AG04449 (cell line): ENCODE measurements at regions not wholly inside any gene's neighbourhood (a gene's known extent, or its start where the extent isn't known, plus 50 kb on each side); places are given as distances from the start of the nearest gene placed in this dataset.

Experiments used
- CTCF ChIA-PET: fragments of 350-600 bp; formaldehyde crosslinking; extraction: SDS; loops from one replicate; lab custom pipeline; 2021; ENCODE audit warnings: antibody characterized with exemption; lab: Yijun Ruan, JAX
- POLR2A ChIA-PET: fragments of 400-600, 350-600 bp; formaldehyde crosslinking; extraction: SDS; loops from one replicate; lab custom pipeline; 2020; ENCODE audit warnings: antibody characterized with exemption, inconsistent platforms; lab: Yijun Ruan, JAX
- DNase-seq: peaks from one replicate; pipeline ENCODE4 v3.0.0-alpha.2; 2010; ENCODE audit warnings: low read depth, low spot score
- H3K4me3 ChIP-seq: 2 replicates; pipeline ENCODE4 v1.5.1; 2011; ENCODE audit warnings: low read depth, mild to moderate bottlenecking, control low read depth, low read length
- TF ChIP-seq, protein P1 (sequence below): IDR thresholded peaks from one replicate; pipeline ENCODE4 v1.5.1; 2011; ENCODE audit warnings: mild to moderate bottlenecking, moderate library complexity, low read length, control low read depth, inconsistent platforms; ENCODE audit not compliant: insufficient read depth; ENCODE audit errors: missing control alignments

DNA sequence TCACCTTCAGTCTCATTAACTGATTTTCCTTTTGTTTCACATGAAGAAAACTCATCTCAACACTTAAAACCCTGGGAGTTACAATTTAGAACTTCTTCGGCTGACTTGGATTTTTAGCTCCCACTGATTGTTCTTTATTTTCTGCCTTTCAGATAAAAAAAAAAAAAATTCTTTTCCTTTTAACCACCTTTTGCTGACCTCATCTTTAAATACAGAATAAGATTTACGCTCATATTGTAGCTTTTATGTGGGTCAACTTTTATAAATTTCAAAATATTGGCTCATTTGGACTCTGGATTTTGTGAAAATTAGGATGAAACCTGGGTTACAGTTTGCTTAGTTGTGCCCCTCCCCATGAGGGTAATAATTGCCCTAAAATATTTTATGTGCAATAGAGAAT, 659.3 kb downstream of the ZNF674 start:
- ChIA-PET CTCF (no interaction called here), POLR2A (no interaction called here)
- no peak overlapping the region for H3K4me3 ChIP-seq
- DNase-seq: no peak
- TF ChIP-seq, protein P1, sequence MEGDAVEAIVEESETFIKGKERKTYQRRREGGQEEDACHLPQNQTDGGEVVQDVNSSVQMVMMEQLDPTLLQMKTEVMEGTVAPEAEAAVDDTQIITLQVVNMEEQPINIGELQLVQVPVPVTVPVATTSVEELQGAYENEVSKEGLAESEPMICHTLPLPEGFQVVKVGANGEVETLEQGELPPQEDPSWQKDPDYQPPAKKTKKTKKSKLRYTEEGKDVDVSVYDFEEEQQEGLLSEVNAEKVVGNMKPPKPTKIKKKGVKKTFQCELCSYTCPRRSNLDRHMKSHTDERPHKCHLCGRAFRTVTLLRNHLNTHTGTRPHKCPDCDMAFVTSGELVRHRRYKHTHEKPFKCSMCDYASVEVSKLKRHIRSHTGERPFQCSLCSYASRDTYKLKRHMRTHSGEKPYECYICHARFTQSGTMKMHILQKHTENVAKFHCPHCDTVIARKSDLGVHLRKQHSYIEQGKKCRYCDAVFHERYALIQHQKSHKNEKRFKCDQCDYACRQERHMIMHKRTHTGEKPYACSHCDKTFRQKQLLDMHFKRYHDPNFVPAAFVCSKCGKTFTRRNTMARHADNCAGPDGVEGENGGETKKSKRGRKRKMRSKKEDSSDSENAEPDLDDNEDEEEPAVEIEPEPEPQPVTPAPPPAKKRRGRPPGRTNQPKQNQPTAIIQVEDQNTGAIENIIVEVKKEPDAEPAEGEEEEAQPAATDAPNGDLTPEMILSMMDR: no peak

DNA sequence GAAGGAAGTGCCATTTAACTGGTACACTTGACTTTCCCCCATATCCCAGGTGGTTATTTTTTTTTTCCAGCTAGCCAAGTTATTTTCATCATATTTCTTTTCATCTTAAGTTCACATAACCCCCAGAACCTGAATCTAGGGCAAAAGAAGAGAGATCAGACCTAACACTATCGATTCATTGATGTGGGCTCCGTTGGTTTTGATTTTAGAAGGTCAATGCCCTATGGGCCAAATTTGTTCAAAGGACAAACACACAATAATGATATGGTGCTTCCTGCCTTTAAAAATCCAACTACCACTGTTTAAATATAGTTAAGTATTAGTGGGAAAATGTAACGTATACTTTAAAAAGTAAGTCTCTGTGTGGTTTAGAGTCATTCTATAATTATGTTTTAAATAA, 665.7 kb downstream of the ZNF674 start:
- ChIA-PET POLR2A (no interaction called here), CTCF (no interaction called here)
- TF ChIP-seq, protein P1: no peak
- H3K4me3 ChIP-seq: no peak overlapping the region
- no peak for DNase-seq

DNA sequence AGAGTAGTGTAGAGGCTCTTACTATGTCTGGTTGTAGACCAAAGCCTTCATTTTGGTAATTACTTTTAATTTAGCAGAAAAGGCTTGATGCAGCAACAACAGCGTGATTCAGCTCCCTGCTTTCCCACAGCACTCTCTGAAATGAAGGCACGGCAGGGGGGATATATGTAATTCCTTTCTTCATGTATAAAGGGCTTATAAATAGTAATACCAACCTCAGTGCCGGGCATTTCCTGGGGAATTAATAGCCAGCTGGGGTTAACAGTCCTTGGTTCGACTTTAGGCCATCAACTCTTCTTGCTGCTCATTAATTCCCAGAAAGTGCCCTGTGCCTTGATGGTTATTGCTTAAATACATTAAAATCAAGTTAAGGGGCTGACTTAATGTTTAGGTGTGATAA, 669.0 kb downstream of the ZNF674 start:
- CTCF ChIA-PET: no interaction called here
- TF ChIP-seq, protein P1: no peak
- POLR2A ChIA-PET: no interaction called here
- H3K4me3 ChIP-seq: no peak overlapping the region
- no peak for DNase-seq

DNA sequence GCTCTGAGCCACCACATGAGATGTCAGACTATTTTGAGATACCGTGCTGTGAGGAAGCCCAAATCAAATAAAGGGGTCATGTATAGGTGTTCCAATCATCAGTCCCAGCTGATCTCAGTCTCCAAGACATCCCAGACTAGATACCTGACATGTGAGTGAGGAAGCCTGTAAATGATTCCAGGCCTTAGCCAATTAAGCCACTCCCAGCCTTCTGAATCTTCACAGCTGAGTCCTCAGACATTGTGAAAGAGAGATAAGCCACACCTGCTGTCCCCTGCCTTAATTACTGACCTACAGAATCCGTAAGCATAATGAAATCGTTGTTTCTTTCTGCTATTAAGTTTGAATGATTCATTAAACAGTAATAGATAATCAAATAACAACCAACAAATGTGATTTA, 671.4 kb downstream of the ZNF674 start:
- POLR2A ChIA-PET: no interaction called here
- no peak for DNase-seq
- CTCF ChIA-PET: no interaction called here
- H3K4me3 ChIP-seq: no peak overlapping the region
- TF ChIP-seq, protein P1: no peak

DNA sequence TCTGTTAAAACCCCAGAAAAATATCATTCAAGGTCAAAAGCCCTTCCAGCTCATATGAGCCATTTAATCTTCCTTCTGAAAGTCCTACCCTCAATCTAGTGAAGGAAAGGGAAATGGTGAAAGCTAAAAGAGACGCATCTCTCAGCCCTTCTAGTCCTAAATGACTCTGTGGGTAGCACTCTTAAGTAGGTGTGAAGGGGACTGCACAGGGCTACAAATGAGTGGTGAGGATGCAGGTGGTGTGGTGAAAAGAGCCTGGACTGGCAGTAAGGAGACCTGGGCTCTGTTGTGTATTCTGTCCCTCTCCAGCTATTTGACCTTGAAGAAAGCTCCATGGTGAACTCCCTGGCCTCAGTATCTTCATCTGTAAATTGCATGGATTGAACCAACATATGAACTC, 671.8 kb upstream of the DIPK2B start:
- ChIA-PET CTCF (no interaction called here), POLR2A (no interaction called here)
- DNase-seq: no peak
- TF ChIP-seq, protein P1: no peak
- H3K4me3 ChIP-seq: no peak overlapping the region

DNA sequence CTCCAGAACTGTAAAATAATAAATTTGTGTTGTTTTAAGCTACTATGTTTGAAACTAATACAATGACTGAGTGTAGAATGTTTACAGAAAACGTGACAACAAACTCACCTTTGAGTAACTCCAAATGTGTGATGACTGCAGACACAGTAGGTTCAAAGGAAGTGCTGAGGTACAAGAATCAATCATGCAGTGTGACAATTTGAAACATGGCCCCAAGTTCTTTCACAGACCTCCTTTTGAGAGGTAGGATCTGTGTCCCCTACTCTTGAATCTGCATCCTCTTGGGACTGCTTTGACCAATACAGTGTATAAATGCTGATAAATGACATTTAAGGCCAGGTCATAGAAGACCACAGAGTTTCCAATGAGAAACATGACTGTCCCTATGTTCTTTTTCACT, 667.7 kb upstream of the DIPK2B start:
- DNase-seq: no peak
- ChIA-PET POLR2A (no interaction called here), CTCF (no interaction called here)
- H3K4me3 ChIP-seq: no peak overlapping the region
- TF ChIP-seq, protein P1: no peak

DNA sequence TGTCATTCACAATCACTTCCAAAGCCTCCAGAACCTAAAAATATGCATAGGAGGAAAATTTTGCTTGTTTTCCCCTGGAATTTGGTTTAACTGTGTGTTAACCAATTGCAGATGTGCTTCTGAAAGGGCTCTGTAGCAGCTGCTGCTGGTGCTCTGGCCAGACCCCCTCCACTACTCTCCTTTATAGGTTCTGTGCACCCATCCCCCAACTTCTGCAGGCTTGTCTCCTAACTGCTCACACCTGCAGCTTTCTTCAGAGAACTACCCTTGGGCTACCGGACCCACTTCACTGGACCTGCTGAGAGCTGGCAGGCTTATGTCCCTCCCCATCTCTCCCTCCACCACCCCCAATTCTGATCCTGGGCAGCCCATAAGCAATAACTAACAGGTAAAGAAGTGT, 662.1 kb upstream of the DIPK2B start:
- no peak overlapping the region for H3K4me3 ChIP-seq
- CTCF ChIA-PET: no interaction called here
- TF ChIP-seq, protein P1: no peak
- DNase-seq: no peak
- POLR2A ChIA-PET: no interaction called here
